ENCODE measurements at regions not wholly inside any gene's neighbourhood (a gene's known extent, or its start where the extent isn't known, plus 50 kb on each side); places are given as distances from the start of the nearest gene placed in this dataset.

- no peak for TF ChIP-seq CTCF (conservative IDR thresholded peaks at IDR 0.05; ENCODE audit: low read depth, low read length)
- TF ChIP-seq EZH2 (IDR thresholded peaks at IDR 0.05; ENCODE audit: borderline replicate concordance, low read depth, low read length, poor library complexity, severe bottlenecking) = no peak
These were observed 58.0 kb upstream of the ANKRD55 start for GRCh38 chr5:56291079-56291643.
